ENCODE measurements at regions not wholly inside any gene's neighbourhood (a gene's known extent, or its start where the extent isn't known, plus 50 kb on each side); places are given as distances from the start of the nearest gene placed in this dataset.

DNA sequence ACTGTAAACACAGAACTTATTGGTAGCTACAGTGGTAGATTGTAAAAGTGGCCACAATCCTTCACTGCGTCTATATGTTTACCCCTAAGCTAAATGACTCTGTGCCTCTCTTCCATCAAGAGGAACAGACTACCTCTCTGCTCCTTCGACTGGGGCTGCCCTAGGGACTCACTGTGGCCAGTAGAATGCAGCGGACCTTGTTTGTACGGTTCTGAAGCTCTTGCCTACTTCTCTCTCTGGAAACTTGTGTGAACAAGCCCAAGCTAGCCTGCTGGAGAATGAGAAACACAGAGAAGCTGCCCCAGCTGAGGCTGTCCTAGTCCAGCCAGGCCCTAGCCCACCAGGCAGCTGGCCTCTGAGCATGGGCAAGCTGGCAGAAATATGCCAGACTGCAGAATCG is 140.8 kb upstream of the SLC1A4 start:
- TF ChIP-seq, protein P1, sequence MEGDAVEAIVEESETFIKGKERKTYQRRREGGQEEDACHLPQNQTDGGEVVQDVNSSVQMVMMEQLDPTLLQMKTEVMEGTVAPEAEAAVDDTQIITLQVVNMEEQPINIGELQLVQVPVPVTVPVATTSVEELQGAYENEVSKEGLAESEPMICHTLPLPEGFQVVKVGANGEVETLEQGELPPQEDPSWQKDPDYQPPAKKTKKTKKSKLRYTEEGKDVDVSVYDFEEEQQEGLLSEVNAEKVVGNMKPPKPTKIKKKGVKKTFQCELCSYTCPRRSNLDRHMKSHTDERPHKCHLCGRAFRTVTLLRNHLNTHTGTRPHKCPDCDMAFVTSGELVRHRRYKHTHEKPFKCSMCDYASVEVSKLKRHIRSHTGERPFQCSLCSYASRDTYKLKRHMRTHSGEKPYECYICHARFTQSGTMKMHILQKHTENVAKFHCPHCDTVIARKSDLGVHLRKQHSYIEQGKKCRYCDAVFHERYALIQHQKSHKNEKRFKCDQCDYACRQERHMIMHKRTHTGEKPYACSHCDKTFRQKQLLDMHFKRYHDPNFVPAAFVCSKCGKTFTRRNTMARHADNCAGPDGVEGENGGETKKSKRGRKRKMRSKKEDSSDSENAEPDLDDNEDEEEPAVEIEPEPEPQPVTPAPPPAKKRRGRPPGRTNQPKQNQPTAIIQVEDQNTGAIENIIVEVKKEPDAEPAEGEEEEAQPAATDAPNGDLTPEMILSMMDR (conservative IDR thresholded peaks at IDR 0.05; ENCODE audit: low read depth, low read length) = no peak
- TF ChIP-seq EZH2 (IDR thresholded peaks at IDR 0.05; ENCODE audit: borderline replicate concordance, low read depth, low read length, poor library complexity, severe bottlenecking) = no peak

Data from A673 (cell line).